ENCODE measurements at regions not wholly inside any gene's neighbourhood (a gene's known extent, or its start where the extent isn't known, plus 50 kb on each side); places are given as distances from the start of the nearest gene placed in this dataset.

DNA sequence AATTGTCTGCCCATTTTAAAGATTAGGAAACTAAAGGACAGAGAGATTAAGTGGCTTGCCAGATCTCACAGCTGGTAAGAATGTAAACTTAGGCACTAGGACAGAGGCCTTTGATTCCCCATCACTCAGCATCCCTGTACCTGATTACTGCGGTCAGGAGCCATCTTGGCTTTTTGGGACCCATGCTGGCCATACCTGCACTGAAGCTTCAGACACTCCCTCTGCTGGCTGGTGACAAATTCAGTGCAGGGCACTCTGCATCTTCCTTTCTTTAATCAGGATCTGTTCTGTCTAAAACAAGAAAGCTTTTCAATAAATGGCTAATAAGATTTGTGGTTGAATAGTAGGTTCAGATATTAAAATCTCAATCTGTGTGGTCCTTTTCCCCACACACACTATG is 215.5 kb upstream of the RORB start:
- no peak overlapping the region for H2AFZ ChIP-seq (ENCODE audit: insufficient read depth, low read depth, low read length, poor library complexity, severe bottlenecking)
- H3K9ac ChIP-seq (ENCODE audit: low read length) = no peak overlapping the region
- no peak for TF ChIP-seq EZH2 (IDR thresholded peaks at IDR 0.05; ENCODE audit: borderline replicate concordance, insufficient read depth, low read depth, low read length, poor library complexity, severe bottlenecking)
- TF ChIP-seq, protein P1, sequence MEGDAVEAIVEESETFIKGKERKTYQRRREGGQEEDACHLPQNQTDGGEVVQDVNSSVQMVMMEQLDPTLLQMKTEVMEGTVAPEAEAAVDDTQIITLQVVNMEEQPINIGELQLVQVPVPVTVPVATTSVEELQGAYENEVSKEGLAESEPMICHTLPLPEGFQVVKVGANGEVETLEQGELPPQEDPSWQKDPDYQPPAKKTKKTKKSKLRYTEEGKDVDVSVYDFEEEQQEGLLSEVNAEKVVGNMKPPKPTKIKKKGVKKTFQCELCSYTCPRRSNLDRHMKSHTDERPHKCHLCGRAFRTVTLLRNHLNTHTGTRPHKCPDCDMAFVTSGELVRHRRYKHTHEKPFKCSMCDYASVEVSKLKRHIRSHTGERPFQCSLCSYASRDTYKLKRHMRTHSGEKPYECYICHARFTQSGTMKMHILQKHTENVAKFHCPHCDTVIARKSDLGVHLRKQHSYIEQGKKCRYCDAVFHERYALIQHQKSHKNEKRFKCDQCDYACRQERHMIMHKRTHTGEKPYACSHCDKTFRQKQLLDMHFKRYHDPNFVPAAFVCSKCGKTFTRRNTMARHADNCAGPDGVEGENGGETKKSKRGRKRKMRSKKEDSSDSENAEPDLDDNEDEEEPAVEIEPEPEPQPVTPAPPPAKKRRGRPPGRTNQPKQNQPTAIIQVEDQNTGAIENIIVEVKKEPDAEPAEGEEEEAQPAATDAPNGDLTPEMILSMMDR (IDR thresholded peaks at IDR 0.05) = no peak
- no peaks in the 10 kb centered on the region for H3K4me1 ChIP-seq (ENCODE audit: control insufficient read depth in 2 of 2, insufficient read depth in 2 of 2, low read length in 2 of 2)
- Mint-ChIP-seq H3K27me3 (no peaks in the 10 kb centered on the region), H3K27ac (no peak overlapping the region), H3K4me1 (no peaks in the 10 kb centered on the region), H3K4me3 (no peak overlapping the region), H3K9me3 (ENCODE audit: insufficient read depth) (no peaks in the 10 kb centered on the region)
- no peak overlapping the region for H3K27ac ChIP-seq (ENCODE audit: low read length in 2 of 2)
- H4K20me1 ChIP-seq (ENCODE audit: control insufficient read depth, insufficient read depth, low read length, poor library complexity, severe bottlenecking) = no peaks in the 10 kb centered on the region
- WGBS (ENCODE audit: insufficient coverage) = no CpG with 5 or more reads among the region's 1 CpG
- no peaks in the 10 kb centered on the region for H3K9me3 ChIP-seq (ENCODE audit: control extremely low read depth in 1 of 3, control insufficient read depth in 2 of 3, insufficient read depth in 1 of 3, low read length in 2 of 3)
- ChIA-PET POLR2A (no interaction called here), CTCF (no interaction called here)
- no peak for ATAC-seq (ENCODE audit: low read depth)
- no peaks in the 10 kb centered on the region for H3K79me2 ChIP-seq (ENCODE audit: control insufficient read depth, insufficient read depth, low read length)
- no peak for DNase-seq
- H3K4me3 ChIP-seq (ENCODE audit: control extremely low read depth in 1 of 5, extremely low read depth in 1 of 5, insufficient read depth in 1 of 5, low read depth in 2 of 5, low read length in 4 of 5) = no peak overlapping the region
- H3K4me2 ChIP-seq (replicated peaks; ENCODE audit: low read depth, low read length, poor library complexity, severe bottlenecking) = no peak overlapping the region
- intact Hi-C loops (cut with micrococcal nuclease) = no loop called here
- no peaks in the 10 kb centered on the region for H3K36me3 ChIP-seq (replicated peaks in 1 of 2; ENCODE audit: control extremely low read depth in 1 of 2, control insufficient read depth in 1 of 2, extremely low read depth in 1 of 2, insufficient read depth in 2 of 2, low read length in 1 of 2)
- no peaks in the 10 kb centered on the region for H3K27me3 ChIP-seq (replicated peaks in 1 of 4; ENCODE audit: control extremely low read depth in 1 of 4, control insufficient read depth in 3 of 4, insufficient read depth in 4 of 4, low read length in 3 of 4)

DNA sequence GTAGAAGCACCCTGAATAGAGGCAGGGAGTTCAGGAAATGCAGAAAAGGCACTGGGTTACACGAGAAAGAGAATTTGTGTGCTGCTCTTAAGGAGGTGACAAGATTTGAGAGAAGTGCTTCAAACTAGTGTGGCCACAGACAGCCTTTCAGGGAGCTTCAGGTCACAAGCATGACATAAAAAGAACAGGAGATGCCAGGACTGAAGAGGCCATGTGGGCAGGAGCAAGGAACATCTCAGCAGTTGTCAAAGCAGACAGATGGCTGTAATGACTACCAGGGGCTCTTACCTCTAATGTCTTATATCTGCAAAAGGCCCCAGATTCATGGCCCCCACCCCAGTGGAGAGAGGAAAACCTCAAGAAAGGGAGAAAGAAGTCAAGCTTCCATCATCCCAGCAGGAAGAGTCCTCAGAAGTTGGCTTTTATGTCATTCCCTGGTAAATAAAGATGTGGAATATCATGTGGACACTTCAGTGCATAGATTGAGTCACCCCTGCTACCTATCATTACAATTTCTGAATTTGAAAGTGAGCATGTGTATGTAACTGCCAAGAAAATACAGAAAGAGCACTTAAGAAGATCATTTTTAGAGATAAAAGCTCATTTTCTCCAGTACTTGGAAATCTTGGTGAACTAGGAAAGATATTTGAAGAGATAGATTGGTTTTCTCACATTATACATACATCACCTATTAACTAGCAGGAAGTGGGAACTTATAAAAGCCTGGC is 214.4 kb upstream of the RORB start:
- POLR2A ChIA-PET = no interaction called here
- Mint-ChIP-seq H3K9me3 (ENCODE audit: insufficient read depth) (no peaks in the 10 kb centered on the region), H3K27me3 (no peaks in the 10 kb centered on the region), H3K4me1 (no peaks in the 10 kb centered on the region), H3K4me3 (no peak overlapping the region), H3K27ac (no peak overlapping the region)
- DNase-seq (no peak), ATAC-seq (ENCODE audit: low read depth) (no peak)
- CTCF ChIA-PET = no interaction called here
- Histone ChIP-seq H3K4me2 (replicated peaks; ENCODE audit: low read depth, low read length, poor library complexity, severe bottlenecking) (no peak overlapping the region), H3K27ac (ENCODE audit: low read length in 2 of 2) (no peak overlapping the region), H3K9me3 (ENCODE audit: control extremely low read depth in 1 of 3, control insufficient read depth in 2 of 3, insufficient read depth in 1 of 3, low read length in 2 of 3) (no peaks in the 10 kb centered on the region), H3K4me1 (ENCODE audit: control insufficient read depth in 2 of 2, insufficient read depth in 2 of 2, low read length in 2 of 2) (no peaks in the 10 kb centered on the region), H4K20me1 (ENCODE audit: control insufficient read depth, insufficient read depth, low read length, poor library complexity, severe bottlenecking) (no peaks in the 10 kb centered on the region), H3K79me2 (ENCODE audit: control insufficient read depth, insufficient read depth, low read length) (no peaks in the 10 kb centered on the region), H3K9ac (ENCODE audit: low read length) (no peak overlapping the region), H3K36me3 (replicated peaks in 1 of 2; ENCODE audit: control extremely low read depth in 1 of 2, control insufficient read depth in 1 of 2, extremely low read depth in 1 of 2, insufficient read depth in 2 of 2, low read length in 1 of 2) (no peaks in the 10 kb centered on the region), H3K4me3 (ENCODE audit: control extremely low read depth in 1 of 5, extremely low read depth in 1 of 5, insufficient read depth in 1 of 5, low read depth in 2 of 5, low read length in 4 of 5) (no peak overlapping the region), H2AFZ (ENCODE audit: insufficient read depth, low read depth, low read length, poor library complexity, severe bottlenecking) (no peak overlapping the region), H3K27me3 (replicated peaks in 1 of 4; ENCODE audit: control extremely low read depth in 1 of 4, control insufficient read depth in 3 of 4, insufficient read depth in 4 of 4, low read length in 3 of 4) (no peaks in the 10 kb centered on the region)
- intact Hi-C loops (cut with micrococcal nuclease) = no loop called here
- TF ChIP-seq EZH2 (IDR thresholded peaks at IDR 0.05; ENCODE audit: borderline replicate concordance, insufficient read depth, low read depth, low read length, poor library complexity, severe bottlenecking) = no peak
- TF ChIP-seq, protein P1 (IDR thresholded peaks at IDR 0.05) = no peak
- 0% methylated on average over 1 of the region's 1 CpG for WGBS (ENCODE audit: insufficient coverage)
